HG02610 (cell line): ENCODE measurements at regions not wholly inside any gene's neighbourhood (a gene's known extent, or its start where the extent isn't known, plus 50 kb on each side); places are given as distances from the start of the nearest gene placed in this dataset.
A peak's percentile ranks its signal among the peaks of the same experiment; 100 is the strongest.
"Not testable (repeated sequence)": the region's sequence is repeated elsewhere in the genome, so short reads cannot be mapped to it uniquely, and the experiment has no call there.

ENCODE experiments used
- ATAC-seq: cut with Tn5 transposase; IDR thresholded peaks from one replicate; pipeline ENCODE4 v1.9.1; 2021; ENCODE audit warnings: mild to moderate bottlenecking, moderate library complexity; ENCODE audit not compliant: unreplicated experiment

DNA sequence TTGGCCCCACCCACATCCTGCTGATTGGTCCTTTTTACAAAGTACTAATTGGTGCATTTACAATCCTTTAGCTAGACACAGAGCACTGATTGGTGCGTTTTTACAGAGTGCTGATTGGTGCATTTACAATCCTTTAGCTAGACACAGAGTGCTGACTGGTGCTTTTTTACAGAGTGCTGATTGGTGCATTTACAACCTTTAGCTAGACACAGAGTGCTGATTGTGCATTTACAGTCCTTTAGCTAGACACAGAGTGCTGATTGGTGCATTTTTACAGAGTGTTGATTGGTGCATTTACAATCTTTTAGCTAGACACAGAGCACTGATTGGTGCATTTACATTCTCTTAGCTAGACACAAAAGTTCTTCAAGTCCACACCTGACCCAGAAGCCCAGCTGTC is 144.2 kb upstream of the XIRP2 start:
- ATAC-seq: not testable (repeated sequence)

DNA sequence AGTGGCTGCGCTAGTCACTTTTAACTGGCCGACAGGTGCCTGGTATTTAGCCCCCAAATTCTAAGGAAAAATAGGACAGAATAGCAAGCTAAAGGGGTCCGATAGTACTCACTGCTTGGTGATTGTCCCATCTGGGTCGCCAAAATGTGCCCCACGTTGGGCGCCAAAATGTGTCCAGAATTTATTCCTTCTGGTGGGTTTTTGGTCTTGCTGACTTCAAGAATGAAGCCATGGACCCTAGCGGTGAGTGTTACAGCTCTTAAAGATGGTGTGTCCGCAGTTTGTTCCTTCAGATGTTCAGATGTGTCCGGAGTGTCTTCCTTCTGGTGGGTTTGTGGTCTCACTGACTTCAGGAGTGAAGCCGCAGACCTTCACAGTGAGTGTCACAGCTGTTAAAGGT is 144.8 kb upstream of the XIRP2 start:
- ATAC-seq: not testable (repeated sequence)

DNA sequence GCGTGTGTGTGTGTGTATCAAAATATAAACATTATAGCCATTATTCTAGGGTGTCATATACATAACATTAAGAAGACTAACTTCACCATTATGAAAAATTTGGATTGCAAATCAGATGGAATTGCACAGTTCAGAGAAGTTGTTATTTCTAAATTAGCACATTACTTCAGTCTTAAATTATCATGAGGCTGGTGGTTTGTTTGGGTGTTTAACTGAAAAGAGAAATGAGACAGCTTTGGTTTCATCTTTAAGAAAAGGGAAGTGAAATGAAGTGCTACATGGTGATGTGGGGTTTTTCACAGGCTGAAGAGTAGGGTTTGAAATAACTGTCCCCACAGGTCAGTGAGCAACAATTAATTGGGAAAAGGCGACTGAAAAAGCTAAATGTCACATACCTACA is 161.2 kb upstream of the XIRP2 start:
- ATAC-seq: peak; percentile 100

DNA sequence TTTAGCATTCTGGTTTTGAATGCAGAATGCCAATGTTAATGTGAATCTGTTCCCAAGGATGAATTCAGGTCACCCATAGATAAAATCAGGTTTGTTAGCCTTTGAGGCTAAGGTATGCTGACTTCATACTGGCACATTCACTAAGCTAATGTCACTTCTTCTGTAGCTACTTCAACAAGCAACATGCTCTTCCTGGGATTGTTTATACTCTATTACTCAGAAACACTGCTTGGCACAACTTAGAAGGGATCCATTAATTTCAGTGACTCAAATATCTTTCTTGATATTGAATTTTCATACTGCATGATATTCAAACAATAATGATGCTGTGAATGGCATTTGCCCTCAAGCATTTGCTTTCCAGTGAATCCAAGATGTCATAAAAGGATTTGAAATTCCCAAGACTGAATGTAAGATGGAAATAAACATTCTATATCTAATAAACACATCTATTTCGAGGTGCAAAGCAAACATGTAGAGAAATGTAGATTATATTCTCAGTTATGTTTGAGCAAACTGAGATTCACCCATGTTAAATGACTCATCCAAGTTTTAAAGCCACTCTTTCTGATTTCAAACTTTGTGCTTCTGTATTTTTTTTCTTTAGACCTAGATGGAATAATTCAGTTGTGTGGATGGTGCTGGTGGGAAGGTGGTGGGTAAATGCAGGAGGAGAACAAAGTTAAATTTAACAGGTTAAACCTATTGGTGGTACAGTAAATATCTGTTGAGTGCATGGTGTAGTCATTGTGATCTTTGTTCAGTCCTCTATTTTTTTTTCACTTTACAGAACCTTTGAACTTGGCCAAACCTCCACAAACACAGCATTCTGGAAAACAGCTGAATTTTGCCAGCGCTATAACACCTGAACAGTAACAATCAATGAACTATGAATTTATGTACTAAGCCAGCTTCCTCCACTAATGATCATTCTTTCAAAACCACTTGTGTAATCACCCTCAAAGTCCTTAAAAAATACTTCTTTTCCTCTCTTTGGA is 162.1 kb upstream of the XIRP2 start:
- no peak for ATAC-seq

DNA sequence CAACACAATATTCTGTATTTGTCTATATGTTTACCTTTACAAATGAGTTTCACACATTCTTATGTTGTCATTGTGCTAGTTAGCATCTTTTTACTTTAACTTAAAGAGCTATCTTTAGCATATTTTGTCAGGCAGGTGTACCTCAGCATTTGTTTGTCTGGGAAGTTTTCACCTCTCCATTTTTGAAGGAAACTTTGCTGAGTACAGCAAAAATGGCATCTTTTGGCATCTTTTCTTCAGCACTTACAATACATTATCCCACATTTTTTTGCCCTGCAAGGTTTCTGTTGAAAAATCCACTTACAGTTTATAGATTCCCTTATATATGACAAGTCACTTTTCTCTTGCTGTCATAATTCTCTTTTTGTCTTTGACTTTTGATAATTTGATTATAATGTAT is 171.3 kb upstream of the XIRP2 start:
- no peak for ATAC-seq

DNA sequence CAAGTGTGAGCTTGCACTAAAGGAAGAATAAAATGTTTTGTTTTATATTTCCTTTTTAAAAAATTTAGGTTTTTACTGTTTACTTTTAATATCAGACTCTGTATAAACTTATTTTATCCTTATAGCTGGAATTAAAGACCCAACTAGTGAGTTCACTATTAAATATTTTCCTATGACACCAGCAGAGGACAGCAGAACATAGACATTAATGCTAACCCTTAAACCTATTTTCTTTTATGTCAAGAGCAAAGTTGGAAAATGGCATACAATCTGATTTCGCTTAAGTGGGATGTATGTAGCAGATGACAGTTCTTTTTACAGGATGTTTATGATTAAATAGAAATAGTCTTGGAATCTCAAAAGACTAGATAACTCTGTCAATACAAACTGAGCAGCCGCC is 188.2 kb upstream of the XIRP2 start:
- ATAC-seq: no peak

DNA sequence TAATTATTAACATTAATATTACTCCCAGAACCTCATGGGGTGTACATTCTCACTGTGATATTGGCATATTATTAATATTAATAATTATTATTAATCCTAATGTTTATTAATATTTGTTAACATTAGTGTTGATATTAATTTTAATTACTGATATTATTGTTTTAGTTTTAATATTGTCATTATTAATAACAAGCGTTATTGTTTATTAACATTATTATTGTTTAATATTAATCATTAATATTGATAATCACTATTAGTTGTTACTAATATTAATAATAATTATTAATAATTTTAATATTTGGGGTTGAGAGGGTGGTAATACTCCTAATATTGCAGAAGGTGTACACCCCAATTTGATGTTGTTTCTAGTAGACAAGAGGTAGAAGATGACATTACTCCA is 193.1 kb upstream of the XIRP2 start:
- ATAC-seq: no peak

DNA sequence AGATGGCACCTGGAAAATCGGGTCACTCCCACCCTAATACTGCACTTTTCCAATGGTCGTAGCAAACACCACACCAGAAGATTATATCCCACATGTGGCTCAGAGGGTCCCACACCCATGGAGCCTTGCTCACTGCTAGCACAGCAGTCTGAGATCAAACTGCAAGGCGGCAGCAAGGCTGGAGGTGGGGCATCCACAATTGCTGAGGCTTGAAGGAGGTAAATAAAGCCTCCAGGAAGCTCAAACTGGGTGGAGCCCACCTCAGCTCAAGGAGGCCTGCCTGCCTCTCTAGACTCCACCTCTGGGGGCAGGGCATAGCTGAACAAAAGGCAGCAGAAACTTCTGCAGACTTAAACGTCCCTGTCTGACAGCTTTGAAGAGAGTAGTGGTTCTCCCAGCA is 192.0 kb upstream of the SCN7A start:
- ATAC-seq: not testable (repeated sequence)

DNA sequence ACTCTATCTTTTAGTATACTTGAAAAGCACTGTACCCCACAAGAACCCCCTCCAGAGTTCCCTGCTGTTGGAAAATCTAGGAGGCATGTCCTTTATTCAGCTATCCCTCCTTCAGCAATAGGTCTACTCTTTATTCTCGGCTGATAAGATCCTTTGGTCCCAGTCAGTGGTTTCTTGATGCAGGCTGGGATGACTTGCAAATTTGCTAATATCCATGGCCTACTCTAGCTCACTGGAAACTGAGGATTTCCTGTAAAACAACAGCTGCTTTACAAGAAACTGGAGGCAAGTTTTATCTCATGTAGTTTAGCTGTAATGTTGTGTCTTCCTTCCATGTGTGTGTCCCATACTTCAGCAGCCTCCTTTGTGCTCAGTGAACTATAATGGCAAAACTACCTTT is 183.9 kb upstream of the SCN7A start:
- ATAC-seq: no peak

DNA sequence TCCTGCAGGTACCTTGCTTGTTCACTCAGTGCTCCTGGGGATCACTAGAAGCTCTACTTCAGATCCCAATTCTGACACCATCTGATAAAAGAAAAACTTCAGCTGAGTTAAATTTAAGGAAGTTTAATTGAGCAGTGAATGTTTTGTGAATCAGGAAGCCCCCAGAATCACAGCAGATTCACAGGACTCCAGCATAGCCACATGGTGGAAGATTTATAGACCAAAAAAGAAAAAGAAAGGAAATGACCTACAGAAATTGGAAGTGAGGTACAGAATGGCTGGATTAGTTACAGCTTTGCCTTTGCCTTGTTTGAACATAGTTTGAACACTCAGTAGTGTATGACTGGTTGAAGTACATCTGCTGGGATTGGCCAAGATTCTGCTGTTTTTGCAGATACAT is 182.7 kb upstream of the SCN7A start:
- ATAC-seq: no peak

DNA sequence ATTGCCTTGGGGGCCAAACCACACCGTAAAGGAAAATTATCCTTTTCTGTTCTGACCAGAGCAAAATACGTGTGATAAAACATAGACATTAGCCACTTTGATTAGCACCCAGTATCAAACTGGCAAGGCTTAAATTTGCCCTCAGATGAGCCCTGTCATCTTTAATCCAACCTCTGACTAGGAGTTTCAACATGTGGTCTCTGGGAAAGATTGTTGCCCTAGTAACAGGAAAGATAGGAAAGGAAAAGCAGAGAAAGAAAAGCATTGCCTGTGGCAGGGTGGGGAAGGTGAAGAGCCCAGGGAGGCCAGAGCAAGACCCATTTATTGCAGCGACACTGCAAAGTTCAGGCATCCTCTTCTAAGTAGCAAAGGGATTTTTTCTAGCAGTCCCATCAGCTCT is 181.5 kb upstream of the SCN7A start:
- ATAC-seq: no peak

DNA sequence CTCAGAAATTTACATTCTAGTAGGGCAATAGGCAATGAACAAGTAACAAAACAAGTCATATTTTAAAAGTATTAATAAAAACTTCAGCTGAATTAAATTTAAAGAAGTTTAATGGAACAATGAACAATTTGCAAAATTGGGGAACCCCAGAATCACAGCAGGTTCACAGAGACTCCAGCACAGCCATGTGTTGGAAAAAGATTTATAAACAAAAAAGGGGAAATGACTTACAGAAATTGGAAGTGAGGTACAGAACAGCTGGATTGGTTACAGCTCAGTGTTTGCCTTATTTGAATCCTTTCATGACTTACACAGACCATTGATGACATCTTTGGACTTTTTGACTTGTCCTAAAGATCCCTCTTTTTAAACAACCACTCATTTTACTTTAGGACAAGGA is 179.9 kb upstream of the SCN7A start:
- ATAC-seq: no peak

DNA sequence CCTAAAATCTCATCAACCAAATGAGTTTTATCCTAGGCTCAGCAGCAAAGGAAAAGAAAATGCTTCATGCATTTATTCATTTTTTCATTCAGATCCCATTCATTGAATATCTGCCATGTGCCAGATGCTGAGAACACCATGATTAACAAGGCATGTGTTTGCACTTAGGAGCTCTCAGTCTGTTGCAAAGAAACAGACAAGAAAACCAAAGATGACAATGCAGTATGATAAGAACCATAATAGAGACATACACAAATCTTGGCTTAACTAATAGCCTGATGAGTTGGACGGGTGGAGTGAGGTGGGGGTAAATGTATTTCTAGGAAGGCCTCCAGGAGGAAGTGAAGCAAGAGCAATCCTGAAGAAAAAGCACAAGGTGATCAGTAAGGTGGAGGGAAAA is 177.8 kb upstream of the SCN7A start:
- ATAC-seq: no peak

DNA sequence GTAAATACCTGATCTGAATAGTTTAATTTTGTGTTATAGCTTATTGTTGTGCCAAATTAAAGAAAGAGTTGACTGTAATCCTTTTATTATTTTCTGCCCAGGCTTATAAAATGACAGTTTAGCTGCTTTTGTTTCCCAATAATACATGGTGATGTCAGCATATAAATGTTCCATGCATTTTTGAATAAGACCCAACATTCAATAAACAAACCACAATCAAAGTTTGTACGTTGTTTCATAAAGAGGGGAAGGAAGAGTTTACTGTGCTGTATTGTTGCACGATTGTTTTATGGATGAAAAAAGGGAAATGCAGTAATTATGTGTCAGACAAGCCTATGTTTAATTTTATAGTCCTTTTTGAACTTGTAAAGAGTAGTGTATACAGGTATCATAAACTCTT is 177.2 kb upstream of the SCN7A start:
- no peak for ATAC-seq

DNA sequence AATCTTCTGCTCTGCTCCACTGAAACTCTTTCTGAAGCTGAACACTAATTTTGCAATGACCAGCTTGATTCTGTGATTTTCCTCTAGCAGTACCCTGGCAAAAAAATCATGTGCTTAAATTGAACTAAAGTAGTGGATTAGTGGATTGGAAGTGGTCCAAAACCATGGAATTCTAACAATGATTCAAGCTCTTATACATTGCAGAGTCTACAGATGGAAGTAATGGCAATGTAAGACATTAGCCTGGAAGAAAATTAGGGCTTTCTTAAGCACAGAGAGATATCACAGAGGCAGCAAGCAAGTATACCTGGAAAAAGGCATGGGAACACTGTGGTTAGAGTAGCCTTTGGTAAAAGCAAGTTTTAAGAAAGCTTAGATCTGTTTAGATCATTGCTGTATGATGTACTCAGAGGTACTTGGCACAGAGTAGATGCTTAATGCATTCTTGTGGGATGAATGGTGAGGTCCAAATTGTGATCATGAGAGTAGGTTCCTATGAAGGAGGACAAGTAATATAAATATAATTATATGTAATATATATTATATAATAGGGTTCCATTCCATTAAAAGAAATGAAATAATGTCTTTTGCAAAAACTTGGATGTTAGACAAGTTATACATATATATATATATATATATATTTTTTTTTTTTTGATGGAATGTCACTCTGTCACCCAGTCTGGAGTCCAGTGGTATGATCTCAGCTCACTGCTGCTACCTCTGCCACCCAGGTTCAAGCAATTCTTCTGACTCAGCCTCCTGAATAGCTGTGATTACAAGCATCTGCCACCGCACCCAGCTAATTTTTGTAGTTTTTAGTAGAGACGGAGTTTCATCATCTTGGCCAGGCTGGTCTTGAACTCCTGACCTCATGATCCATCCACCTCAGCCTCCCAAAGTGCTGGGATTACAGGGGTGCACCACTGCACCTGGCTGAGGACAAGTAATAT is 172.2 kb upstream of the SCN7A start:
- no peak for ATAC-seq

DNA sequence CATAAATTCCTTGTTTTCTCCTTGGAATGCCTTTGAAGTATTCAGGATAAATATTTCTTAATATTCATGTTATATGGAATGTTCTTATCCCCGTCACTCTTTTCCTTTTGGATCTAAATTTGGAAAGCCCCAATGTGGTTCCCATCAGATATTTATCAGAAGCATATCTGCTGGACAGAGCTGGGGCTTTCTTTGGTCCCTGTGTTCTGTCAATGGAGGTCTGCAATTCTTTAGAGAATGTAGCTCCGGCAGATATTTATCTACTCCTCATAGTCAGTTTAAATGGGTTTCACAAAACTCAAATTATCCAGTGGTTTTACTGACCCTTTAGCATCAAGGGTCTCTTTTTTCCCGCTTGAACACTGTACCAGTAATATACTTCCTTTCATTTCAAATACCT is 167.8 kb upstream of the SCN7A start:
- no peak for ATAC-seq

DNA sequence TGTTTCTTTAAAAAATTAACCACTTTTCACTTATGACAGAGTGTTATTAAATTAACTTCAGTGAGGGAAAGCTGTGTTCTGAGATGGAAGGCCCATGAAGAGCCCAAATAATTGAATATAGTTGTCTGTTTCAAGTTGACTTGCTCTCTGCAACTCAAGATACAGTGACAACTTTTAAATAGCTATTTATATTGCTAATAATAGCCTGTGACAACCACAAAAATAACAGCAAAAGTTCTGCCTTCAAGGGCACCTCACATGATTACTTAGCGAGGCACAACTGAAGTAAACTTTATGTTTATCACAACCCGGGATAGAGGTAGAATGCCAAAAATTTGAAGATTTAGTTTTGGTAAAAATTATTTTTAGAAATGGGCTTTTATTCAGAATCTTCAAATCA is 167.3 kb upstream of the SCN7A start:
- ATAC-seq: no peak

DNA sequence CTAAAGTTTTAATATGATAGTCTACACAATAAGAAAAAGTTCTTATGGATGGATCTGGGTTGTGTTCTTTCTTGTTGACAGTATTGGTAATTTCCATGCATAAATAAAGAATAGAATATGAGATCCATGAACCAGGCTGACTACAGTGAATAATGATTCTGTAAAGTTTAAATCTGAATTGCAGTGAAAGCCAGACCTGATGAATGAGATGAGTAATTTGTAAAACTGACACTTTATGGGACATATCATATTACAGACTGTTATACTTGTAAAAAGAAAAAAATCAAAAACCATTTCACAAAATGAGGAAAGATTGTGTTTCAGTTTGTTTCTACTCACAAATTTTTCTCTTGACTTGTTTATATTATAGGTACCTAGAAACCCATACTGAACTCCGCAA is 164.9 kb upstream of the SCN7A start:
- no peak for ATAC-seq

DNA sequence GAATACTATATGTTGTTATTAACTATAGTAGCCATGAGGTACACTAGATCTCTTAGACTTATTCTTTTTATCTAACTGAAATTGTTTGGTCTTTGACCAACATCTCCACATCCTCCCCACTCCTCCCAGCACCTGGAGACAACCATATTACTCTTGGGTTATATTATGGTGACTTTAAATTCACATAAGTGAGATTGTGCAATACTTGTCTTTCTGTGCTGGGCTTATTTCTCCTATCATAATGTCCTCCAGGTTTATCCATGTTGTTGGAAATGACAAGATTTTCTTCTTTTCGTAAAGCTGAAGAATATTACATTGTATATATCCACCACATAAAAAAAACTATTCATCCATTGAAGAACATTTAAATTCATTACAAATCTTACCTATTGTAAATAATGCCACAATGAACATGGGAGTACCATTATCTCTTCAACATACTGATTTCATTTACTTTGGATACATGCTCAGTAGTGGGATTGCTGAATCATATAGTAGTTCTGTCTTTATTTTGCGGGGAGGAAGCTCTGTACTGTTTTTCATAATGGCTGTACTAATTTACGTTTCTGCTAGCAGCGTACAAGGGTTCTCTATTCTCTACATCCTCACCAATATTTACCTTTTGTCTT is 159.2 kb upstream of the SCN7A start:
- no peak for ATAC-seq

DNA sequence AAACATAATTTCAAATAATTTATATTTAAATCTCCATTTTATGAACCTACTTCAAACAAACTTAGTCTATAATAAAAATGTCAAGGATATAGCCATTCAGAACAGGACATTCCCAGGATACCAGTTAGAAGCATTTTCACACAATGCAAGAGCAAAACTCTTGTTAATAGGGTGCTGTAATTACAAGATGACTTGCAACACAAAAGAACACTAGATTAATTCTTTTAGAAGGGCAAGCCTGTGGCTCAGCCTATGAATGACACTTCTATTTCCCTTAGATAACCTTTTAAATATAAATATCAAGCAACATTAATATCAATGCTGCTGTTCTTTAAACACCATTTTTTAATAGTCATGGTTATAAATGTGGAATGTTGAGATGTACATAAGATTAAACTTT is 157.9 kb upstream of the SCN7A start:
- ATAC-seq: no peak

DNA sequence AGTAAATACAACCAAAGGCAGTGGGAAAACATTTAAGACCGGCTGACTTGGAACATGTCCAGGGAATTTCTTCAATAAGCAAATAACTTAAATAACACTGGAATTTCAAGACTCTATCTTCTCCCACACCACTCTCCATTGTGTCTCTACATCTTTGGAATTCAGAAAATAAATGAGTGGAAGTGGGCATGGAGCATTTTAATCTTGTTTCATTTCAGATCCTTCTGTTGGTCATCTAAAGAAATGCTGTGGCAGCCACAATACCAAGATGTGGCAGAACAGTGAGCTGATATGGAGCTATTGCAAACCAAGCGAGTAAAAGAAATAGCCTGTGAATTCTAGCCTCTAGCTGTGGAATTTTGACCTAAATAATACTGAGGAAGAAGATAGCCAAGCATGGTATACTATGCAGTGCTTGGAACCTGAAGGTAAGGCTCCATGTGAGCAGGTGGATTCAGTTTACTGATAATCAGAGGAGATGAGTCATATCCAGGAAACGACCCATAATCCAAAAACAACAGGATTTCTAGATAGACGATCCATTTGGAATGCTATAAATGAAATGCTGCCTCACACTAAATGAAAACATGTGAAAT is 157.1 kb upstream of the SCN7A start:
- no peak for ATAC-seq
